Activated CD8-positive, alpha-beta memory T cell treated with anti-CD3 and anti-CD28 coated beads for 1 hour (primary cell): ENCODE measurements at regions not wholly inside any gene's neighbourhood (a gene's known extent, or its start where the extent isn't known, plus 50 kb on each side); places are given as distances from the start of the nearest gene placed in this dataset.

Experiments used
- DNase-seq, 2 donors: peaks; one replicate each; pipeline ENCODE4 v3.0.0-alpha.2; 2020; ENCODE audit warnings: low read depth in 1 of 2; ENCODE audit errors: extremely low read depth in 1 of 2

GRCh38 chr2:146278881-146279280 is 1565.9 kb upstream of the ACVR2A start:
- no peak for DNase-seq

- no peak for DNase-seq
Observed at GRCh38 chr2:146271131-146271831, 1573.5 kb upstream of the ACVR2A start.

GRCh38 chr2:146270618-146271017 is 1574.2 kb upstream of the ACVR2A start:
- DNase-seq, result no peak

- DNase-seq, result no peak
Observed at GRCh38 chr2:146267093-146267492, 1577.7 kb upstream of the ACVR2A start.

- no peak for DNase-seq
Observed at GRCh38 chr2:146265656-146266055, 1579.2 kb upstream of the ACVR2A start.

GRCh38 chr2:146262606-146263005 is 1582.2 kb upstream of the ACVR2A start:
- DNase-seq, result no peak

- DNase-seq, result no peak
Observed at GRCh38 chr2:146260551-146260950, 1584.3 kb upstream of the ACVR2A start.

- DNase-seq, result no peak
Observed at GRCh38 chr2:146259816-146260215, 1585.0 kb upstream of the ACVR2A start.

GRCh38 chr2:146258071-146258470 is 1586.8 kb upstream of the ACVR2A start:
- no peak for DNase-seq

- DNase-seq, result no peak
Observed at GRCh38 chr2:146252119-146252518, 1592.7 kb upstream of the ACVR2A start.

GRCh38 chr2:146251328-146251727 is 1593.5 kb upstream of the ACVR2A start:
- DNase-seq, result no peak

GRCh38 chr2:146246736-146247523 is 1597.9 kb upstream of the ACVR2A start:
- no peak for DNase-seq

GRCh38 chr2:146246002-146246735 is 1598.7 kb upstream of the ACVR2A start:
- DNase-seq, result no peak

- DNase-seq, result no peak
Observed at GRCh38 chr2:146244830-146245229, 1600.0 kb upstream of the ACVR2A start.

GRCh38 chr2:146244131-146244530 is 1600.7 kb upstream of the ACVR2A start:
- no peak for DNase-seq

- no peak for DNase-seq
Observed at GRCh38 chr2:146241023-146241422, 1603.8 kb upstream of the ACVR2A start.

GRCh38 chr2:146240391-146240790 is 1604.4 kb upstream of the ACVR2A start:
- no peak for DNase-seq

GRCh38 chr2:146239392-146240135 is 1605.3 kb upstream of the ACVR2A start:
- DNase-seq, result no peak

GRCh38 chr2:146238254-146238966 is 1606.4 kb upstream of the ACVR2A start:
- no peak for DNase-seq

GRCh38 chr2:146235158-146235557 is 1609.7 kb upstream of the ACVR2A start:
- no peak for DNase-seq
